NOMO-1 (cell line): ENCODE measurements at regions not wholly inside any gene's neighbourhood (a gene's known extent, or its start where the extent isn't known, plus 50 kb on each side); places are given as distances from the start of the nearest gene placed in this dataset.
"Not testable (repeated sequence)": the region's sequence is repeated elsewhere in the genome, so short reads cannot be mapped to it uniquely, and the experiment has no call there.

Source experiments
- DNase-seq, 2 experiments: peaks; one replicate each; lab custom pipeline; 2025; ENCODE audit not compliant: unreplicated experiment in 2 of 2; lab: John Stamatoyannopoulos, UW

- DNase-seq = no peak
Measured at GRCh38 chr6:50330347-50330746, 280.6 kb upstream of the DEFB112 start.

GRCh38 chr6:50330963-50331362 lies 281.2 kb upstream of the DEFB112 start:
- DNase-seq = no peak

GRCh38 chr6:50333696-50334095 lies 284.0 kb upstream of the DEFB112 start:
- DNase-seq = no peak

GRCh38 chr6:50337532-50338122 lies 287.9 kb upstream of the DEFB112 start:
- no peak for DNase-seq

GRCh38 chr6:50353603-50354002 lies 303.9 kb upstream of the DEFB112 start:
- DNase-seq = no peak

- DNase-seq = no peak
Measured at GRCh38 chr6:50358113-50358512, 308.4 kb upstream of the DEFB112 start.

- DNase-seq = no peak
Measured at GRCh38 chr6:50361641-50362331, 312.1 kb upstream of the DEFB112 start.

GRCh38 chr6:50362706-50363105 lies 313.0 kb upstream of the DEFB112 start:
- DNase-seq = no peak

GRCh38 chr6:50369996-50370395 lies 320.3 kb upstream of the DEFB112 start:
- DNase-seq = no peak

GRCh38 chr6:50380406-50381098 lies 330.8 kb upstream of the DEFB112 start:
- no peak for DNase-seq

GRCh38 chr6:50381099-50381415 lies 331.3 kb upstream of the DEFB112 start:
- no peak for DNase-seq

- no peak for DNase-seq
Measured at GRCh38 chr6:50390416-50390815, 322.9 kb upstream of the TFAP2D start.

- DNase-seq = not testable (repeated sequence)
Measured at GRCh38 chr6:50394139-50394538, 319.2 kb upstream of the TFAP2D start.

- DNase-seq = no peak
Measured at GRCh38 chr6:50404643-50405042, 308.7 kb upstream of the TFAP2D start.

- DNase-seq = no peak
Measured at GRCh38 chr6:50410579-50410978, 302.7 kb upstream of the TFAP2D start.

GRCh38 chr6:50421041-50421440 lies 292.3 kb upstream of the TFAP2D start:
- DNase-seq = not testable (repeated sequence)

GRCh38 chr6:50427267-50427666 lies 286.1 kb upstream of the TFAP2D start:
- DNase-seq = no peak

- no peak for DNase-seq
Measured at GRCh38 chr6:50437901-50438300, 275.4 kb upstream of the TFAP2D start.

GRCh38 chr6:50442531-50443040 lies 270.7 kb upstream of the TFAP2D start:
- no peak for DNase-seq

GRCh38 chr6:50443144-50443543 lies 270.2 kb upstream of the TFAP2D start:
- DNase-seq = no peak

GRCh38 chr6:50449128-50449527 lies 264.2 kb upstream of the TFAP2D start:
- no peak for DNase-seq

- no peak for DNase-seq
Measured at GRCh38 chr6:50451826-50452400, 261.4 kb upstream of the TFAP2D start.
